HEK293T (cell line): ENCODE measurements at regions not wholly inside any gene's neighbourhood (a gene's known extent, or its start where the extent isn't known, plus 50 kb on each side); places are given as distances from the start of the nearest gene placed in this dataset.

Experiments used
- FOXA1 ChIP-seq: fragments of 450-650 bp; IDR thresholded peaks from 2 replicates; pipeline ENCODE4 v1.6.1; 2016; ENCODE audit warnings: mild to moderate bottlenecking
- HDGF ChIP-seq: fragments of 450-650 bp; IDR thresholded peaks from 2 replicates; pipeline ENCODE4 v1.6.1; 2017; ENCODE audit warnings: antibody characterized with exemption, borderline replicate concordance
- SUZ12 ChIP-seq: fragments of 450-650 bp; IDR thresholded peaks from 2 replicates; pipeline ENCODE4 v1.6.1; 2016; ENCODE audit warnings: mild to moderate bottlenecking

DNA sequence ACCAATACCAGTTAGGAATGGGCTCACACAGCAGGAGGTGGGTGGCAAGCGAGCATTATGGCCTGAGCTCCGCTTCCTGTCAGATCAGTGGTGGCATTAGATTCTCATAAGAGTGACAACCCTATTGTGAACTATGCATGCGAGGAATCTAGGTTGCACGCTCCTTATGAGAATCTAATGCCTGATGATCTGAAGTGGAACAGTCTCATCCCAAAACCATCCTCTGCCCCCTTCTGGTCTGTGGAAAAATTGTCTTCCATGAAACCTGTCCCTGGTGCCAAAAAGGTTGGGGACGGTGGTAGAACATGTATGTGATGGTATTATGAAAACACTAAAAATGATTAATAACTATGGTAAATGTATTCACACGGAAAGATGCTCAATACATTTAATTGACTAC lies 99.7 kb upstream of the HIVEP1 start:
- TF ChIP-seq SUZ12 (no peak), HDGF (no peak), FOXA1 (no peak)
